Gastrocnemius medialis (tissue), 4 donors: ENCODE measurements at regions not wholly inside any gene's neighbourhood (a gene's known extent, or its start where the extent isn't known, plus 50 kb on each side); places are given as distances from the start of the nearest gene placed in this dataset.

Source experiments
- ATAC-seq, 2 donors: fragments of 150-250 bp; one replicate each; pipeline ENCODE4 v1.9.1; 2016
- DNase-seq, 2 donors: peaks; one replicate each; pipeline ENCODE4 v3.0.0-alpha.2; 2019
- H3K27ac ChIP-seq, 4 donors: fragments of 200-600 bp; sonication (generic); 1 replicate in 1 of 4; 2 replicates in 3 of 4; pipeline ENCODE4 v1.5.1; 2016 to 2018; ENCODE audit warnings: mild to moderate bottlenecking in 2 of 4, moderate library complexity in 1 of 4
- H3K27me3 ChIP-seq, 3 donors: fragments of 200-600 bp; sonication (generic) in 2 of 3; 1 replicate in 1 of 3; 2 replicates in 2 of 3; pipeline versions ENCODE4 v1.5.1 to v1.6.0; 2016 to 2019; ENCODE audit warnings: mild to moderate bottlenecking in 1 of 3, moderate library complexity in 1 of 3
- H3K36me3 ChIP-seq, 2 donors: fragments of 200-600 bp; sonication (generic) in 1 of 2; one replicate each; pipeline ENCODE4 v1.5.1; 2017 to 2018
- H3K4me1 ChIP-seq, 2 donors: fragments of 200-600 bp; sonication (generic) in 1 of 2; one replicate each; pipeline ENCODE4 v1.5.1; 2016 to 2017; ENCODE audit warnings: mild to moderate bottlenecking in 2 of 2
- H3K4me3 ChIP-seq, 4 donors: fragments of 200-600 bp; sonication (generic) in 3 of 4; 1 replicate in 1 of 4; 2 replicates in 3 of 4; pipeline ENCODE4 v1.5.1; 2016 to 2019; ENCODE audit warnings: mild to moderate bottlenecking in 2 of 4
- H3K9me3 ChIP-seq, 3 donors: fragments of 200-600 bp; sonication (generic) in 2 of 3; 1 replicate in 1 of 3; 2 replicates in 2 of 3; pipeline ENCODE4 v1.5.1; 2016 to 2019
- CTCF ChIP-seq, 5 experiments: fragments of 450-650 bp in 3 of 5; fragments of 200-600 bp in 2 of 5; sonication (generic) in 2 of 5; IDR thresholded peaks in 4 of 5; conservative IDR thresholded peaks in 1 of 5; 1 replicate in 4 of 5; 2 replicates in 1 of 5; pipeline ENCODE4 v1.5.1; 2016 to 2019; ENCODE audit warnings: antibody characterized with exemption in 5 of 5, mild to moderate bottlenecking in 3 of 5, moderate library complexity in 3 of 5
- POLR2A ChIP-seq, 2 donors: fragments of 450-650 bp; IDR thresholded peaks; one replicate each; pipeline ENCODE4 v1.6.1; 2017; ENCODE audit warnings: antibody characterized with exemption in 2 of 2, mild to moderate bottlenecking in 2 of 2, moderate library complexity in 2 of 2
- in situ Hi-C, 4 donors: fragments of 200-750 bp; cut with MboI; loops; one replicate each; pipeline versions ENCODE4 v1.15.0 to v1.8.0; 2017; ENCODE audit warnings: low sequenced_read_pairs in 4 of 4
- intact Hi-C: fragments of 100-400 bp; cut with DNase I; formaldehyde crosslinking; loops from one replicate; pipeline ENCODE4 v1.15.1; 2023; ENCODE audit warnings: low total_unique reads

- no peak for DNase-seq
- peaks cover 0 to 3% (median 2%) of the 10 kb centered on the region in 3 donors for H3K27me3 ChIP-seq
- H3K9me3 ChIP-seq = no peaks in the 10 kb centered on the region
- no peak overlapping the region for H3K27ac ChIP-seq
- TF ChIP-seq CTCF (IDR thresholded peaks at IDR 0.05 in 4 of 5, conservative IDR thresholded peaks at IDR 0.05 in 1 of 5) (no peak), POLR2A (IDR thresholded peaks at IDR 0.05) (no peak)
- H3K4me3 ChIP-seq = no peak overlapping the region
- H3K4me1 ChIP-seq = no peaks in the 10 kb centered on the region
- no peaks in the 10 kb centered on the region for H3K36me3 ChIP-seq
- ATAC-seq = no peak
- in situ Hi-C loops (no loop called here), intact Hi-C loops (no loop called here)
Observed at GRCh38 chr22:22784249-22785039, 103.2 kb upstream of the IGLL5 start.

GRCh38 chr22:22785316-22786065 is 102.1 kb upstream of the IGLL5 start:
- Histone ChIP-seq H3K27me3 (peaks cover 0 to 3% (median 2%) of the 10 kb centered on the region in 3 donors), H3K36me3 (no peaks in the 10 kb centered on the region), H3K4me1 (no peaks in the 10 kb centered on the region), H3K9me3 (no peaks in the 10 kb centered on the region), H3K27ac (no peak overlapping the region), H3K4me3 (no peak overlapping the region)
- in situ Hi-C loops = no loop called here
- TF ChIP-seq CTCF (IDR thresholded peaks at IDR 0.05 in 4 of 5, conservative IDR thresholded peaks at IDR 0.05 in 1 of 5) = no peak
- no peak for TF ChIP-seq POLR2A (IDR thresholded peaks at IDR 0.05)
- no peak for DNase-seq
- intact Hi-C loops = no loop called here
- no peak for ATAC-seq

- intact Hi-C loops = no loop called here
- Histone ChIP-seq H3K27me3 (peaks cover 0 to 3% (median 2%) of the 10 kb centered on the region in 3 donors), H3K9me3 (no peaks in the 10 kb centered on the region), H3K27ac (no peak overlapping the region), H3K4me1 (no peaks in the 10 kb centered on the region), H3K36me3 (no peaks in the 10 kb centered on the region), H3K4me3 (no peak overlapping the region)
- in situ Hi-C loops = no loop called here
- TF ChIP-seq POLR2A (IDR thresholded peaks at IDR 0.05) (no peak), CTCF (IDR thresholded peaks at IDR 0.05 in 4 of 5, conservative IDR thresholded peaks at IDR 0.05 in 1 of 5) (no peak)
- ATAC-seq (no peak), DNase-seq (no peak)
Observed at GRCh38 chr22:22786301-22787115, 101.1 kb upstream of the IGLL5 start.

- Histone ChIP-seq H3K27me3 (peaks cover 0 to 3% (median 2%) of the 10 kb centered on the region in 3 donors), H3K4me1 (no peaks in the 10 kb centered on the region), H3K9me3 (no peaks in the 10 kb centered on the region), H3K4me3 (no peak overlapping the region), H3K36me3 (no peaks in the 10 kb centered on the region), H3K27ac (no peak overlapping the region)
- in situ Hi-C loops = no loop called here
- intact Hi-C loops = no loop called here
- no peak for ATAC-seq
- TF ChIP-seq CTCF (IDR thresholded peaks at IDR 0.05 in 4 of 5, conservative IDR thresholded peaks at IDR 0.05 in 1 of 5) = no peak
- no peak for TF ChIP-seq POLR2A (IDR thresholded peaks at IDR 0.05)
- no peak for DNase-seq
Observed at GRCh38 chr22:22787151-22787550, 100.5 kb upstream of the IGLL5 start.
